GM19025 (cell line): ENCODE measurements at regions not wholly inside any gene's neighbourhood (a gene's known extent, or its start where the extent isn't known, plus 50 kb on each side); places are given as distances from the start of the nearest gene placed in this dataset.

ENCODE experiments used
- ATAC-seq: cut with Tn5 transposase; IDR thresholded peaks from one replicate; pipeline ENCODE4 v1.9.1; 2021; ENCODE audit warnings: mild to moderate bottlenecking, low read depth, moderate library complexity; ENCODE audit not compliant: unreplicated experiment

DNA sequence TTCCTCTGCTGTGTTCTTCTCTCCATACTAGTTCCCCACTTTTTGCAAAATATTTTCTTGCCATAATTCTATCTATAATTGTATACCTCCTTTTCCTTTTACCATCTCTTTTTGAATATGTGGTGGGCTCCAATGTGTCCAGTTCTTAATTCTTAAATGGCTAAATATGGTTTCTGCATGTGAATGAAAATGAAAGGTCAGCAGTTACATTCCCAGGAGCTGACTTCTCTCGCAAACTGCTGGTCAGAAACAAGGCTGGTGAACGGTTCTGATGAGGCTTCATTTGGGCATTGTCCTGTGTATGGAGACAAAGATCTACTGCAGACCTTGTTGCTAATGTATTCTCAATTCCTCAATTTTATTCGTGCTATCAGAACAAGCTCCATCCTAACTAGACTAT lies 309.2 kb downstream of the SNX13 start:
- ATAC-seq: no peak

DNA sequence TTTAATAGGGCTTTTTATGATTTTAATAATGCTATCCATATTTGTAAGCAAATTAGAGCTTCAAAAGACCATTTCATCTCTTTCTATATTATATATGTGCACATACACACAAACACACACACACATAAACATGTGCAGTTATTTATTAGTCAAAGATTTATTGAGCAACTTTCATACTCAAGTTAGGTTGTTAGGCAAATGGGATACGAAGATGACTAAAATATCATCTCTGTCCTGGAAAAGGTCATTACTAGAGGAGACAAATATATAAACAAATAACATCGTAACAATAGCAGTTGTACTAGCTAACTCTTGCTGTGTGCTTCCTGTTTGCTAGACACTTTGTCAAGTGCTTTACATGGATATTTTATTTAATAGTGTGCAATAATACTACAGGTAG lies 307.9 kb downstream of the SNX13 start:
- ATAC-seq: no peak

DNA sequence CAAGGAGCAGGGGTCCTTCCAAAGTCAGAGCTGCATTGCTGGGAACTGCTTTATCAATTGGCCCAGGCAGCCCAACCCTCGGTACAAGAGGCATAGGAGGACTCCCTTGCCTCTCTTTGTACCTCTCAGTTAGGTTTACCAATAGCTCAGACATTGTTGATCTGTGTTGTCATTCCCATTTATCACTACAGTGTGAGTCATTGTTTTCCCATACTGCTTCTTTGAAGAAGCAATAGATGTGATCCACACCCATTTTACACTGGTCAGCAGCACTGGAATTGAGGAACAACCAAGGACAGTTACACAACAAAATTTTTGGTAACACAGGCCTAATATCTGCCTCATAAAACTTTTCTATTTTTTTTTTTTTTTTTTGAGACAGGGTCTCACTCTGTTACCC lies 307.2 kb downstream of the SNX13 start:
- no peak for ATAC-seq

DNA sequence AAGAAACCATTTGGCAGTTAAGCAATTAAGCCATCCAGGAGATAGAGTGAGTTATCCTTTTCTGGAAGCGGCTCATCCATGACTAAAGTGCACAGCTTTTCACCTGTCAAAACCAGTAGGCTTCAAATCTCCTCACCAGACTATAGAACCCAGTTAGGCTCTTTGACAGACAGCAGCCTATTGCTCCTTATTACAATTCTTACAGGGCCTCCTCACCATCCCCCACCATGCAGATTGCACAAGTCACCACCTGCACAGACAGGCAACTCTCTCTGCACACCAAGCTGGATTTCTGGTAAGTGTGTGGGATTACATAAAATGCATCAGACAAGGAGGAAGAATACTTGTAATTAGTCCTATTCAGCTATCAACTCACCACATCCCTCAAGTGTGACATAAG lies 301.6 kb downstream of the SNX13 start:
- no peak for ATAC-seq

DNA sequence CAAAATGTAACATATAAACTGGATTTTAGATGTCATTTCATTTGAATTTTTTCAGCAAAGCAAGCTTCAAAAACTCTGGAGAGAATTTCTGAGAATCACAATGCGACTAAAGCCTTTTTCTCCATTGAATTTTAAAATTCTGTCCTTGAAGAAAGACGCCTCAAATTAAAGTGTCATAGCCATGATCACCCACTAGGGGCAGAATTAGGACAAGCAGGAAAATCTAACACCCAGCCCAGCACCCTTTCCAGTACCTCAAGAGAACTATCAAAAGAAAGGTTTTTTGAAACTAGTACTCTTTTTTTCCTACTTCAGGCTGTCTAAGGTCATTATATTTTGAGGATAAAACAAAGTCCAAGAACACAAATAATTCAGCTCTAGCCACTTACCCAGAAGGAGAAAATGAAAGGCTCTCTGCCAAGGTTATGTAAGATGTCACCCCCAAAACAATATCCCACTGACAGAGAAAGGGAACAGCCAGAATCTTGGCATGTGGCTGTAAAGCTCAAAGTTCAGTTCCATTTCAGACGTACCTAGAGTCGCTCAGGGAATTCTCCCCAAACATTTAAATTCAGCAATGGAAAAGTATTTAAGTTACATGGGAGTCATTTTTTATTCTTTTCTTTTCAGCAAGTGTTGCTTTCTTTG lies 299.4 kb downstream of the SNX13 start:
- ATAC-seq: no peak

DNA sequence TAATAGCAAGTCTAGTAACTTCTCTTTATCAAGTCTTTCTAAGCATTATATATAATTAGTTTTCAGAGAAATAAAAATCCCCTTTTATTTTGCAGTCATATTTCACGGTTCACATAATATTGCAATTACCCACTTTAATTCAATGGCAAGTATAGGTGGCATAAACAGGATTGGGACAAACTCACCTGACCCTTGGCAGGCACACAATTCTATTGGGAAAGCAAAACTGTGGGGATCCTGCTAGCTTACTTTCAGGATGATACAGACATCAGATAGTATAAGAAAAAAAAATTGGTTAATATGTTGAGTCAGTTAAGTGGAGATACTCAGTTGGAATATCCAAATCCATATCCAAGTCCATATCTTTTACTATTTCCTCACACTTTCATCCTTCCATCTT lies 294.8 kb downstream of the SNX13 start:
- ATAC-seq: no peak

DNA sequence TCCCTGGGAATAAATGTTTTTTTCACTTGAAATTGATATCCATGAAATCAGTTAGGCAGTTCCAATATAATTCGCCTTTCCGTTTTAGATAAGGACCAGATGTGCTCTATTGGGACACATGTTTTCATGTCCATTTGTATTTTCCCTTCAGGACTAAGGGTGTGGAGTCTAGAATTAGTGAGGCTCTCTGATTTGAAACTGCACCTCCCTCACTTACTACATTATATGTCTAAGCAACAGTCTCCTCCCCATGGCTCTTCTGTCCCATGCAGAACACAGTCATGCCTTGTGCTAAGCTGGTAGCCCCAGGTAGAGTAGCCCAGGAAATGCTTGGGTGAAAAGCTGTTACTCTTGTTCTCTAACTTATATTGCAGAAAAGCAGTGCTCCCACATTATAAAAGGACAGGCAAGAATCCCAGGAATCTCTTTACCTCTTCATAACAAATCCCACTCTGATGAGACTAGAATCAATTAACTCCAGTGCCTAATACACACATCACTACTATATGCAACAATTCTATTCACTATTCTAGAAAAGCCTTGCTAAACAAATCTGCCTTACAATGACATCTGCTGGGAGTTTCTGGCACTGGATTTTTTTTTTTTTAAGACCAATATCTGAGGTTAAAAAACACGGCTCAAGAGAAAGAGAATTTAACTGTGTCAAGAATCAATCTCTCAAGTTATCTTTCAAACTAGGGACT lies 293.9 kb downstream of the SNX13 start:
- no peak for ATAC-seq

DNA sequence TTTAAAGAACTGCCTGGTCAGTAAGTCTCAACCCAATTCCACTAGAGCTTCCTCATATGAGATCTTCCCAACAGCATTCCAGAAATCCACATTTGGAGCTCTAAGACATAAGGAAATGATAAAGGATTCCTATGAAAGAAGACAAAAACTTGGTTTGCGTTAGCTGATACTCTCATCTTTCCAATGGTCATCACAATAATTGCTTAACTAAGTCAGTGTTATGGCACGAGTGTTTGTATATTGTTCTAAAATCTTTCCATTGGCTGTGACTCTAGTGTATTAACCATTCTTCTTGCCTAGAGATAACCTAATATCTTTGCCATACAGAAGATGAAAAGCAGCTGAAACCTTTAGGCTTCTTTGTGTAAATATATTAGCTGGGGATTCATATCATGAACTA lies 289.0 kb downstream of the SNX13 start:
- ATAC-seq: no peak

DNA sequence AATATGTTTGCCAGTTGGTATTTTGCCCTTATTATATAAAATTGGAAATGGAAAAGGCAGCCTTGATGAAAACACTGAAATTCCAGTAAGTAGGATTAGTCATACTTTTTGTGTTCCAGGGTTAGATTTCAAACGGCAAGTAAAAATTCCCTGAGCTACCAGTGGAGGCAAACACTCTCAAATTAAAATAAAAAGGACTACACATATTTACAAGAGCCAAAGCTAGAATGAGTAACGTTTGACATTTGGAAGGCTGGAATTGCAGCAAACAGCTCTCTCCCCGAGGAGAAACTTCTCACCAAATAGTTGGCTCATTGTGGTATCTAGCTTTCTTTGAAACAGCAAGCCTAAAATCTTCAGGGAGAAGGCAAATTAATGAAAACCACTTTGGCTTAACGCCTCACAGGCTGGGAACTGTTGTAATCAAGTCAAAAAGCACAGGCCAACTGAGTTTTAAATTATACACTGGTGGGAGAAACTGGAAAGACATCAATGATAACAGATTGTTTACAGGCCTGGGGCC lies 288.4 kb downstream of the SNX13 start:
- no peak for ATAC-seq

DNA sequence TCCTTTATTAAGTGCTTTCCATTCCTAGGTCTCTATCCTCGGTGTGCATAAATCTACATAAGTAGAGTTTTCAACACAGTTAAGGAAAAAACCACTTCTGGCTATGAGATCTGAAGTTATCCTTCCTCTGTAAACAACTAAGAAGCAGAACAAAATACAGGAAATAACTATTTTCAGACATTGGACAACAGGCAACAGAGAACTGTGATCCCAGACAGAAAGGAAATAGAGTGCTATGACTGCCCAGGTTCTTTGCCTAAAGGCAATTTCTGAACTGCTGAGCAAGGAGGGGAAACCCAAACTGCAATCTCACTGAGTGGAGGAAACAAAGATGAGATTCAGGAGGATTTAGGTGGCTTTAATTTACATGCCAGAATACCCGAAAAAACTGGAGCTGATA lies 285.4 kb downstream of the SNX13 start:
- no peak for ATAC-seq

DNA sequence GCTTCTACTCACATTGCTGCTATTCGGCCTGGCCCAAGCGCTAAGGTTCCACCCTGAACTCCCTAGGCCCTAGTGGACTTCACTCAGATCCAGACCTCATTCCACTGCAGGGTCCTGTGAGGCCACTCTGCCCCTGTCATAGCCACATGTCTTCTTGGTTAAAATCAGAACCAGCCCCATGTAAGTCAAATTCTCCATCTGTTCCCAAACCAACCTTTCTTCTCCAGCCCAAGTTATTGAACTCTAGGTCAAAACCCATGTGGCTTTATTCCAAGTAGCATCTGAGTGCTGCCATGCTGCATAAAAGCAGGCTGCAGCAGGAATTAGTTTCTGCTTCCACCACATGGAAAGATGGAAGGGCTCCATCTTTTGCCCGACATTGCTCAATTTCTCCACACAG lies 281.2 kb downstream of the SNX13 start:
- ATAC-seq: no peak

DNA sequence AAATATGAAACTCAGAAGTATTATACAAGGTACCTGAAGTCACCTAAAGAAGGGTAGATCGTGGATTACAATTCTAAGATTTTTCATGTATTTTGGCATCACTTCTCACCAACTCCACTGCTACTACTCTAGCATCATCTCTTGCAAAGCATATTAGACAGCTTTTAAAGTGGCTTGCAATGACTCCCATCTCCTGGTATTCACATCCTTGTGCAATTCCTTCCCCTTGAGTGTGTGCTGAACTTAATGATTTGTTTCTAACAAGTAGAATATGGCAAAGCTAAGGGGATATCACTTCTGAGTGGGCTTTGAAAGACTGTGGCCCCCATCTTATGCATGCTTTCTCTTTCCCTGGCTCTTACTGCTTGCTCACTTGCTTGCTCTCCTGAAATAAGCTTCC lies 280.2 kb downstream of the SNX13 start:
- no peak for ATAC-seq

DNA sequence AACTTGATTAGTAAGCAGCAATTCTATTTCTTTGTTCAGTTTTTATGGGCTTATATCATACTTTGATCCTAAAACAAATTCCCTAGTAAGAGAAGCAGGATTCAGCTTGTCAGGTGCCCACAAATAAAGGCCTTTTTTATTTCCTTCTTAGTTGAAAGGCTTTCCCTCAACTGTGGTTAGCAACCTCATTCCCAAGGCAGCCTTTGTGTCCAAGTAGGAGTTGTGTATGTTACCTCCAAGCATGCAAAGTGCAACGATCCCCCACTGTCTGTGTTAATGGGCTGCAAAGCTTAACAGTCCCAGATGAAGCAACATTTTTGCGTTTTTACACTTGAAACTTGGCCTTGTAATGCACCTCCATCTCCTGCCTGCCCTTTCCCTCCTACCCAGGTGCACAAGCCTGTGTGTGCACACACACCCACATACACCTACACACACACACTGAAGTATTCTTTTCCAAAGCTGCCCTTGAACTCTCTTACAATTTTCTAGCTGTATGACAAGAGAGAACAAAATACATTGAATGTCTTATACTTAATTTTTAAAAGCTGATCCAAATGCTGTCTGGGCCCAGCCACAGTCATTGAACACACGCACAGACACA lies 278.2 kb downstream of the SNX13 start:
- no peak for ATAC-seq

DNA sequence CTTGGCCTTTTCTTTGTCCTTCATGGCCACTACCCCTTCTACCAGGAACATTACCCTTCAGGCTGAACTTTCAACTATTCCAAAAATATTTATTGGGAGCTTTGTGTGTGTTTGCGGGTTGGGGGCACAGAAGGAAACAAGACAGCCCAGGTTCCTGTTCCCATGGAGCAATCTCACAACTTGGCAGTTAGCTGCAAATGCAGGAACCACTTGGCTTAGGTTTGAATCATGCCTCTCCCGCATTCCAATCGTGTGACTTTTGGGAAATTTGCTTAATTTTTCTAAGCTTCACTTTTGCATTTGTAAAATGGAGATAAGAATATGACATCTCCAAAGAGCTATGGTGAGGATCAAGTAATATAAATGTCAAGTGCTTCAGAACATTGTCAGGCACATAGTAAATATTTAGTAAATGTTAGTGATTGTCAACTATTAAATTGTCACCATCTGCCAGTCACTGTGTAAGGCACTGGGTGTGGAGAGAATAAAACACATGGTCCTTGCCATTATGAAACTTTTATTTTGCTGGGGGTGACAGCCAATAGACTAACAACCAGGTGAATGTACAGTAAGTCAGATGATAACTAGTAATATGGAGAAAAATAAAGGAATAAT lies 277.1 kb downstream of the SNX13 start:
- no peak for ATAC-seq

DNA sequence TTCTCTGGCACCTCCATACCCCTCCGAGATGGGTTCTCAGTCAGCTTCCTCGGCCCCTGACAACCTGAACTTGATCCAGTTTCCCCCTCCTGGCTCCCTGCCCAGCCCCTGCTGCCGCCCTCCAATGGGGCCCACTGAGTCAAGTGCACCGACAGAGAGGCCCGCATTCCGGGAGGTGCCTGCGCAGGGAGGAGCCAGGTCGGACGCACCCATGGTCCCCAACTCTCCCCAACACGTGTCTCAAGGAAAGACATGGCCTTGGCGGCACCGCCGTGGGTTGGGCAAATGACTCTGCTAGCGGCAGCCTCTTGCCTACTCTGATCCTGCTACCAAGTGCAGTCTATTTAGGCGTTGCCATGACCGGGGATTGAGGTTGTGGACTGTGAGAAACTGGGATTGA lies 275.3 kb downstream of the SNX13 start:
- ATAC-seq: no peak

DNA sequence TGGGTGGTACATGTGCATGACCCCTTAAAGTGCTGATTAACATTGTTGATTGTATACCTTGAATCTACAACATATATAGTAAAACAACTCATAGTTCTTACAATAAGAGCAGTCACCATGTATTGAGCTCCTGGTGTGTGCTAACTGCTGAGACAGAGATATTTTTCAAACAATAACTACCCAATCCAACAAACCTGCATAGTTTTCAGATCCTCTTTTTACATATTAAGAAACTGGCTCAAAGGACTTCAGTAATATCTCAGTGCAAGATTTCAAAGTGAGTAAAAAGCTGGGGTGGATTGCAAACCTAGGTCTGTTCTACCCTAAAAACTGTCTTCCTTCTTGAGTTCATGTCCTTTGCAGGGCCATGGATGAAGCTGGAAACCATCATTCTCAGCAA lies 272.2 kb downstream of the SNX13 start:
- no peak for ATAC-seq

DNA sequence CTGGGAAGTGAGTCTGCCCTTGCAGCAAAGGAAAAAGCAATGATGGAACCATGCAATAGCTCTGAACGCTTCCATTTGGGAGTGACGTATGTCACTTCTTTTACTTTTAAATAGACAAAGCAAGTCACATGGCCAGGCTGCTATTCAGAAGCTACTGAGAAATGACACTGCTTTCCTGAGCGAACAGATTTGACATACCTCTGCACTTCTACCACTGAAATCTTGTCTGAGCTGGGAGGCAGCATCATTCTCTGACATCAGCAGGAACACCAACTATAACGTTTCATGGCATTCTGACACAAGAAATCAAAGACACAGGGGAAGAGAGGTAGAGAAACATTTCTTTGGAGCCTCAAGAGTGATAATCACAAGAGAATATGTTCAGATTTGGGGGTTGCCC lies 271.1 kb downstream of the SNX13 start:
- no peak for ATAC-seq

DNA sequence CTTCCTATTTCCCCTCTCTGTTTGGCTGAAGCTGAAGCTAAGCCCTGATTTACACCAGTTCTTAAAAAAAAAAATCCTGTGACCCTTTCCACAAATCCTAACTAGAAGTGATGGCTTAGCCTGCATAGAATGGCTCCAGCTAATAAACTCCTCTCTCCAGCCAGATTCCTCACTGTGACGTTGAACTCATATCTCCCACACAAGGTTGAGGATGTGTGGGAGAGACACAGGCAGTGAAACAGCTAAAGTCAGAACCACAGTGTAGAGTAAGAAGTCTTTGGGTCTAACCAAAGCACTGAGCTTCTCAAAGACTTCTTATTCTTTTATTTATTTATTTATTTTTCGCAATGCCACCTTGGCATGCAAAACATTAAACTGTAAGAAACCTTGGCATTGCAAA lies 268.3 kb downstream of the SNX13 start:
- no peak for ATAC-seq

DNA sequence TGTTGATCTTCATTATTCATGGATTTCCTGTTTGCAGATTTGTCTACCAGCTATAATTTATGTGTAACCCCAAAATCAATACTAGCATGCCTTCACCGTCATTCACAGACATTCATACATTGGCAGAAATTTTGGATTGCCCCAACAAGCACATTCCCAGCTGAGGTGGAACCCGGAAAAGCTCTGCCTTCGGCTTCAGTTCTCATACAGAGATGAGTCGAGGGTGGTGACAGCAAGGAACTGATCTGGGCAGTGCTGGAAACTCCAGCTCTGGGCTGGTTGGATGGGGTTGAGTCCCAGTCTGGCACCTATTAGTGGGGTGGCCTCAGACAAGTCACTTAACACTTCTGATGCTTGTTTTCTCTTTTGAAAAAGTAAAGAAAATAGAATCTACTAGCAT lies 267.5 kb downstream of the SNX13 start:
- no peak for ATAC-seq

DNA sequence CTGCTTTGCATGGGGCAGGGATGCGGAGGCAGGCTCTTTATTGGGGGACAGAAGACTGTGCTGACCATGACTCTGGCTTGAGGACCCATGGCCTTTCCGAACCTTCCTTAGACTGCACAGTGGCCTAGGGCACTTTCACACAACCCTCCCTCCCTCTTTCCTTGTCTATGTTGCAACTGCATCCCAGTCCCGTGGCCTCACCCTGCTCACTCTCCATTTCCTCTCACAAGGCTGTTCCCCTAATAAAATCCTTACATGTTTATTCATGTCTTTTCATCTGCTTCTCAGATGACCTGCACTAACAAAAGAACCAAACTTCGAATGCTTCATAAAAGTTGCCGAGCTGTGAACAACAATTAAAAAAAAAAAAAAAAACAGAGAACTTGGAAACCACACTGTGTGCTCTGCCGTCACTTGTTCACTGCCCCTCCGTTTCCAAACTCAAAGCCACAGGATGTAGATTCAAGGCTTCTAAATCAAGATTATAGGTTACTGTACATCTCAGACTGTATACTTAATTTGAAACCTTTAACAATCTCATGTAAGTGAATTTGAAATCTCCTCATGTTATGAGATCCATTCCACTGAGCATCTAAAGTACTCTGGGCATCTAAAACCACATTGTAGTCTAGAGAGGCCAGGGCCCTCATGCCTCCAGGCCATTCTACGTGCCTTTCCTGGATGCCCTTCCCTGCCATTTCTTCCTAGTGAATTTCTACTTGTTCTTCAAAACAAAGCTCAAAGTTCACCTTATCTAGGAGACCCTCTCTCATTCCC lies 265.9 kb downstream of the SNX13 start:
- ATAC-seq: no peak
